ENCODE measurements at regions not wholly inside any gene's neighbourhood (a gene's known extent, or its start where the extent isn't known, plus 50 kb on each side); places are given as distances from the start of the nearest gene placed in this dataset.

DNA sequence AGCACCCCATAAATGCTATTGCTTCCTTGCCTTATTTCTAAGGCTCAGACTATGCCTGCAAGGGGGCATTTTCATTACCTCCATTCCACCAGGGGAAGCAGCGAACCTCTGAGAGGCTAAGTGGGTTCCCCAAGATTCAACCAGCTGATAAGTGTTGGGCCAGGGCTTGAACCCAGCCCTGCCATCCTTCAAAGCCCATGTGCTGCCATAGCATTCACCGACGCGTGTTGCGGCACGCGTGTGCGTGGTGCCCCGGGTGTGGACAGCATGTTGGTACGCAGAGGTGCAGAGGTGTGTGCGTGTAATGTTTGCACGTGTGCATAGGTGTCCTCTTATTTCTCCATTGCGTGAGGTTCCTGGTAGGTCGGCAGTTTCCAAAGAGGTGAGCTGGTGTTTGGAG, 66.0 kb upstream of the PPARA start:
- no peaks in the 10 kb centered on the region for H3K27me3 ChIP-seq (ENCODE audit: insufficient read depth, low read depth)
- no peak overlapping the region; the same call in 1 of the 2 replicates for H3K4me2 ChIP-seq
- TF ChIP-seq EZH2 (IDR thresholded peaks at IDR 0.05; ENCODE audit: low read depth) = no peak
- TF ChIP-seq, protein P1, sequence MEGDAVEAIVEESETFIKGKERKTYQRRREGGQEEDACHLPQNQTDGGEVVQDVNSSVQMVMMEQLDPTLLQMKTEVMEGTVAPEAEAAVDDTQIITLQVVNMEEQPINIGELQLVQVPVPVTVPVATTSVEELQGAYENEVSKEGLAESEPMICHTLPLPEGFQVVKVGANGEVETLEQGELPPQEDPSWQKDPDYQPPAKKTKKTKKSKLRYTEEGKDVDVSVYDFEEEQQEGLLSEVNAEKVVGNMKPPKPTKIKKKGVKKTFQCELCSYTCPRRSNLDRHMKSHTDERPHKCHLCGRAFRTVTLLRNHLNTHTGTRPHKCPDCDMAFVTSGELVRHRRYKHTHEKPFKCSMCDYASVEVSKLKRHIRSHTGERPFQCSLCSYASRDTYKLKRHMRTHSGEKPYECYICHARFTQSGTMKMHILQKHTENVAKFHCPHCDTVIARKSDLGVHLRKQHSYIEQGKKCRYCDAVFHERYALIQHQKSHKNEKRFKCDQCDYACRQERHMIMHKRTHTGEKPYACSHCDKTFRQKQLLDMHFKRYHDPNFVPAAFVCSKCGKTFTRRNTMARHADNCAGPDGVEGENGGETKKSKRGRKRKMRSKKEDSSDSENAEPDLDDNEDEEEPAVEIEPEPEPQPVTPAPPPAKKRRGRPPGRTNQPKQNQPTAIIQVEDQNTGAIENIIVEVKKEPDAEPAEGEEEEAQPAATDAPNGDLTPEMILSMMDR (conservative IDR thresholded peaks at IDR 0.05) = no peak
- H2AFZ ChIP-seq = no peak overlapping the region
- peaks cover 9% of the 10 kb centered on the region; the same call in 1 of the 2 replicates for H4K20me1 ChIP-seq (ENCODE audit: insufficient read depth)
- no peak overlapping the region for H3K4me3 ChIP-seq
- H3F3A ChIP-seq (ENCODE audit: insufficient read depth, low read depth) = peaks cover 36% of the 10 kb centered on the region
- intact Hi-C loops (cut with micrococcal nuclease; ENCODE audit: unreplicated experiment) = no loop called here
- no peaks in the 10 kb centered on the region for H3K9me2 ChIP-seq (ENCODE audit: insufficient read depth)
- H3K4me1 ChIP-seq (replicated peaks; ENCODE audit: insufficient read depth) = peaks cover 30% of the 10 kb centered on the region
- H3K36me3 ChIP-seq (ENCODE audit: low read depth) = no peaks in the 10 kb centered on the region
- CTCF ChIA-PET = no interaction called here
- peaks cover 98% of the 10 kb centered on the region for H3K79me2 ChIP-seq (ENCODE audit: low read depth)
- DNase-seq = no peak
- BruUV-seq (replicated peaks) = no TSS peak
- no peaks in the 10 kb centered on the region for H3K9me3 ChIP-seq (ENCODE audit: insufficient read depth, low read depth)
- POLR2A ChIA-PET (ENCODE audit: unreplicated experiment) = no interaction called here
- no peak overlapping the region for H3K27ac ChIP-seq

DNA sequence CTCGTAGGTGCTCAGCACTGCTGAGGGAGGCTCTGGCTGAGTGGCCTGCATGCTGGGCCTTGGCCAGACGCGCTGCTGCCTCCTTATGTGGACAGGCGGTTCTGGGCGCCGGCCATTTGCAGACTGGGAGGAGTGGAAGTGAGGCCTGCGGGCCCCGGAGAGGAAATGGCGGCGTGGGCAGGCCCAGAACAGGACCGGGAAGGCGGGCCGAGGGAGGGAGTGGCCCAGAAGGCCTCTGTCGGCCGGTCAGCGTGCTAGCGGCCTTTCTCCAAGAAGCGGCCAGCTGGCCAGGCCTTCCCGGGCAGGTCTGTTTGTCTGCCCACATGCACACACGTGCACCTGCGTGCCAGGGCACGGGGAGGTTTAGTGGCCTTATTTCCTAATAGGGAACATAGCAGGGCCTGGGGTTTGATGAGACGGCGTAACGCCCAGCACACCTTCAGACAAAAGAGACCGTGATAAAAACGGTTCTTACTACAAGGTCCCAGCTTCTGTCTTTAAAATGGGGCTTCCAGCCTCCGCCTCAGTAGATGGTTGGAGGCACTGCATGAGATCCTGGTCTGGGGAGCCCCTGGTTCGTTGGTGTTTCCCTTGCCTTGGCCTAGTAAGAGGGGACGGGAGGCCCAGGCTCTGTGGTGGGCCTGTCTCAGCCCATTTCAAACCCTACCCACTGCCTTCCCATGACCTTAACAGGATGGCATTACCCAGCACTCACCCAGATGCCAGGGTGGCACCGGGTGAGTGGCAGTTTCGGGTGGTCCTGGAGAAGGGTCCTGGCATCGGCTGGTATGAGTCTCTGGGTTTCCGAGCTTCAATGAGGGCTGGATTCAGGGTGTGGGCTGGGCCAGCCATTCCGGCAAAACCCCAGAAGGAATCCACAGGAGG, 65.1 kb upstream of the PPARA start:
- Histone ChIP-seq H3K36me3 (ENCODE audit: low read depth) (no peaks in the 10 kb centered on the region), H3K27ac (peak overlapping the region; percentile 74), H3K4me2 (peak overlapping the region; percentile 72), H3K4me1 (replicated peaks; ENCODE audit: insufficient read depth) (peaks cover 30% of the 10 kb centered on the region), H2AFZ (no peak overlapping the region), H4K20me1 (ENCODE audit: insufficient read depth) (peaks cover 9% of the 10 kb centered on the region; the same call in 1 of the 2 replicates), H3F3A (ENCODE audit: insufficient read depth, low read depth) (peaks cover 36% of the 10 kb centered on the region), H3K9me3 (ENCODE audit: insufficient read depth, low read depth) (no peaks in the 10 kb centered on the region), H3K4me3 (peak overlapping the region; percentile 25; the same call in 1 of the 2 replicates), H3K79me2 (ENCODE audit: low read depth) (peaks cover 98% of the 10 kb centered on the region), H3K9me2 (ENCODE audit: insufficient read depth) (no peaks in the 10 kb centered on the region), H3K27me3 (ENCODE audit: insufficient read depth, low read depth) (no peaks in the 10 kb centered on the region)
- no peak for DNase-seq
- BruUV-seq (replicated peaks) = TSS peak; percentile 80
- intact Hi-C loops (cut with micrococcal nuclease; ENCODE audit: unreplicated experiment) = loop anchor here (1.0 kb wide), 1 partner anchor 9 kb away; no protein-coding TSS in a partner anchor
- TF ChIP-seq, protein P1 (conservative IDR thresholded peaks at IDR 0.05) = no peak
- TF ChIP-seq EZH2 (IDR thresholded peaks at IDR 0.05; ENCODE audit: low read depth) = no peak
- POLR2A ChIA-PET (ENCODE audit: unreplicated experiment) = interaction anchor here (0.6 to 0.7 kb wide), 3 partner anchors 70 to 573 kb away, joined by 4 to 18 read pairs (median 4); no protein-coding TSS in a partner anchor
- CTCF ChIA-PET = no interaction called here

DNA sequence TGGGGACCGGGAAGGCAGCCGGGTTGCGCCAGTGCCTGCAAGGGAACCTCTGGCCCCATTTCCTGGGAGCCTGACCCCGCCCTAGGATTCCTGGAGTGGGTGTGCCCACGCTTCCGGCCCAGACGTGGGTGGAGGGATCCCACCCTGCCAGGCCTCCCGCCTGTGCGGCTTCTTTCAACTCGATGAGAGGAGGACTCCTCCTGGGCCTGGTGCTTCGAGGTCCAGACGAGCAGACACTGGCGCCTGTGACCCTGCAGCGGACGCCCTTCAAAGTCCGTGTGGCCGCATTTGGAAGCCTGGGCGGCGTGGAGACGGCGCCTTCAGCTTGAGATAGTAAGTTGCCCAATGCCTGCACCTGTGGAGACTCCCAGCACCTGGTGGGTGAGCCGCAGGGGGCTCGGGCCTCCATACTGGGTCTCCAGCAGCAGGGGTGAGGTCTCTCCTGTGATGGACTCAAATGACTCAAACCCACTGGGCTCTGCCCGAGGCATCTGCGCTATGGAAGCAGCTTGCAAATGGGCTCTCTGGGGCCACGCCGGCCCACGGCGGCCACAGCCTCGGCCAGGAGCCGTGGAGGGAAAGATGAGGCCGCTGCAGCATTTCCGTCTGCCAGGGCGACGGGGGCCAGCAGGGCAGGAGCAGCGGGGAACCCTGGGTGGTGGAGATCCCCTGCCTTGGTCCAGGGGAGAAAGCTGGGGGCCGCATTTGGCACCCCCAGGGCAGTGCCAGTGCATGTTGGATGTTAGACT, 64.3 kb upstream of the PPARA start:
- H4K20me1 ChIP-seq (ENCODE audit: insufficient read depth) = peaks cover 15% of the 10 kb centered on the region
- H3K79me2 ChIP-seq (ENCODE audit: low read depth) = peaks cover 98% of the 10 kb centered on the region
- H3K4me3 ChIP-seq = peak overlapping the region; percentile 28; the same call in 1 of the 2 replicates
- no peaks in the 10 kb centered on the region for H3K36me3 ChIP-seq (ENCODE audit: low read depth)
- intact Hi-C loops (cut with micrococcal nuclease; ENCODE audit: unreplicated experiment) = loop anchor here (1.0 kb wide), 1 partner anchor 10 kb away; no protein-coding TSS in a partner anchor
- H3F3A ChIP-seq (ENCODE audit: insufficient read depth, low read depth) = peaks cover 36% of the 10 kb centered on the region; the same call in 1 of the 2 replicates
- H3K27me3 ChIP-seq (ENCODE audit: insufficient read depth, low read depth) = no peaks in the 10 kb centered on the region
- no peak overlapping the region for H2AFZ ChIP-seq
- POLR2A ChIA-PET (ENCODE audit: unreplicated experiment) = interaction anchor here (0.6 to 0.7 kb wide), 3 partner anchors 70 to 572 kb away, joined by 4 to 18 read pairs (median 4); no protein-coding TSS in a partner anchor
- H3K4me2 ChIP-seq = peak overlapping the region; percentile 72
- TF ChIP-seq EZH2 (IDR thresholded peaks at IDR 0.05; ENCODE audit: low read depth) = no peak
- TF ChIP-seq, protein P1 (conservative IDR thresholded peaks at IDR 0.05) = no peak
- CTCF ChIA-PET = no interaction called here
- peak overlapping the region; percentile 74 for H3K27ac ChIP-seq
- DNase-seq = peak; percentile 83 to 93
- H3K4me1 ChIP-seq (replicated peaks; ENCODE audit: insufficient read depth) = peaks cover 30% of the 10 kb centered on the region
- no peaks in the 10 kb centered on the region for H3K9me2 ChIP-seq (ENCODE audit: insufficient read depth)
- TSS peak; percentile 42 for BruUV-seq (replicated peaks)
- no peaks in the 10 kb centered on the region for H3K9me3 ChIP-seq (ENCODE audit: insufficient read depth, low read depth)
